ENCODE measurements at regions not wholly inside any gene's neighbourhood (a gene's known extent, or its start where the extent isn't known, plus 50 kb on each side); places are given as distances from the start of the nearest gene placed in this dataset.

GRCh38 chr7:97565665-97566064 is 166.2 kb upstream of the TAC1 start:
- H3K9me3 ChIP-seq (ENCODE audit: control insufficient read depth, insufficient read depth, low read length) = no peaks in the 10 kb centered on the region
- Mint-ChIP-seq H3K36me3 (no peaks in the 10 kb centered on the region), H3K27me3 (ENCODE audit: low read depth in 2 of 2) (no peaks in the 10 kb centered on the region), H3K27ac (no peak overlapping the region), H3K9me3 (peaks cover 0 to 15% of the 10 kb centered on the region in 2 donors), H3K4me3 (no peak overlapping the region), H3K4me1 (no peaks in the 10 kb centered on the region)
- H3K27me3 ChIP-seq (ENCODE audit: control insufficient read depth, insufficient read depth, low read length) = no peaks in the 10 kb centered on the region
- DNase-seq (no peak), ATAC-seq (no peak)
- no peaks in the 10 kb centered on the region for H3K4me1 ChIP-seq (ENCODE audit: control insufficient read depth, insufficient read depth, low read length)
- no peak overlapping the region for H3K4me3 ChIP-seq (ENCODE audit: low read length)
- 96% methylated on average over 4 of the region's 4 CpGs for WGBS (ENCODE audit: insufficient coverage)
- H3K36me3 ChIP-seq (ENCODE audit: control insufficient read depth, insufficient read depth, low read length) = no peaks in the 10 kb centered on the region
- no peak overlapping the region for H3K27ac ChIP-seq (ENCODE audit: low read length)
- TF ChIP-seq CTCF (IDR thresholded peaks at IDR 0.05) = no peak
- intact Hi-C loops (cut with micrococcal nuclease) = no loop called here

- intact Hi-C loops (cut with micrococcal nuclease) = no loop called here
- Mint-ChIP-seq H3K36me3 (no peaks in the 10 kb centered on the region), H3K4me3 (no peak overlapping the region), H3K9me3 (peaks cover 3 to 9% of the 10 kb centered on the region in 2 donors), H3K27ac (no peak overlapping the region), H3K4me1 (no peaks in the 10 kb centered on the region), H3K27me3 (ENCODE audit: low read depth in 2 of 2) (no peaks in the 10 kb centered on the region)
- ATAC-seq = no peak
- H3K4me1 ChIP-seq (ENCODE audit: control insufficient read depth, insufficient read depth, low read length) = no peaks in the 10 kb centered on the region
- 91% methylated on average over 2 of the region's 2 CpGs for WGBS (ENCODE audit: insufficient coverage)
- H3K4me3 ChIP-seq (ENCODE audit: low read length) = no peak overlapping the region
- DNase-seq = no peak
- no peaks in the 10 kb centered on the region for H3K9me3 ChIP-seq (ENCODE audit: control insufficient read depth, insufficient read depth, low read length)
- no peak for TF ChIP-seq CTCF (IDR thresholded peaks at IDR 0.05)
- no peaks in the 10 kb centered on the region for H3K27me3 ChIP-seq (ENCODE audit: control insufficient read depth, insufficient read depth, low read length)
- no peaks in the 10 kb centered on the region for H3K36me3 ChIP-seq (ENCODE audit: control insufficient read depth, insufficient read depth, low read length)
- H3K27ac ChIP-seq (ENCODE audit: low read length) = no peak overlapping the region
These were observed 158.8 kb upstream of the TAC1 start for GRCh38 chr7:97573065-97573464.

- Histone ChIP-seq H3K36me3 (ENCODE audit: control insufficient read depth, insufficient read depth, low read length) (no peaks in the 10 kb centered on the region), H3K27ac (ENCODE audit: low read length) (no peak overlapping the region), H3K9me3 (ENCODE audit: control insufficient read depth, insufficient read depth, low read length) (peaks cover 9% of the 10 kb centered on the region), H3K4me3 (ENCODE audit: low read length) (no peak overlapping the region), H3K27me3 (ENCODE audit: control insufficient read depth, insufficient read depth, low read length) (no peaks in the 10 kb centered on the region), H3K4me1 (ENCODE audit: control insufficient read depth, insufficient read depth, low read length) (no peaks in the 10 kb centered on the region)
- DNase-seq (no peak), ATAC-seq (no peak)
- intact Hi-C loops (cut with micrococcal nuclease) = no loop called here
- no peak overlapping the region for H3K4me3 Mint-ChIP-seq
- H3K4me1 Mint-ChIP-seq = no peaks in the 10 kb centered on the region
- no peak for TF ChIP-seq CTCF (IDR thresholded peaks at IDR 0.05)
- H3K27me3 Mint-ChIP-seq (ENCODE audit: low read depth in 2 of 2) = no peaks in the 10 kb centered on the region
- H3K9me3 Mint-ChIP-seq = peaks cover 2 to 3% of the 10 kb centered on the region in 2 donors
- H3K27ac Mint-ChIP-seq = no peak overlapping the region
- H3K36me3 Mint-ChIP-seq = no peaks in the 10 kb centered on the region
These were observed 155.8 kb upstream of the TAC1 start for GRCh38 chr7:97576043-97576442.

- Histone ChIP-seq H3K4me3 (ENCODE audit: low read length) (no peak overlapping the region), H3K36me3 (ENCODE audit: control insufficient read depth, insufficient read depth, low read length) (no peaks in the 10 kb centered on the region), H3K4me1 (ENCODE audit: control insufficient read depth, insufficient read depth, low read length) (no peaks in the 10 kb centered on the region), H3K27me3 (ENCODE audit: control insufficient read depth, insufficient read depth, low read length) (no peaks in the 10 kb centered on the region), H3K27ac (ENCODE audit: low read length) (no peak overlapping the region), H3K9me3 (ENCODE audit: control insufficient read depth, insufficient read depth, low read length) (peaks cover 9% of the 10 kb centered on the region)
- 81% methylated on average over 3 of the region's 5 CpGs for WGBS (ENCODE audit: insufficient coverage)
- no peak for TF ChIP-seq CTCF (IDR thresholded peaks at IDR 0.05)
- H3K36me3 Mint-ChIP-seq = no peaks in the 10 kb centered on the region
- H3K9me3 Mint-ChIP-seq = peaks cover 6 to 11% of the 10 kb centered on the region in 2 donors
- no peaks in the 10 kb centered on the region for H3K27me3 Mint-ChIP-seq (ENCODE audit: low read depth in 2 of 2)
- ATAC-seq (no peak), DNase-seq (no peak)
- H3K4me1 Mint-ChIP-seq = no peaks in the 10 kb centered on the region
- H3K27ac Mint-ChIP-seq = no peak overlapping the region
- intact Hi-C loops (cut with micrococcal nuclease) = no loop called here
- H3K4me3 Mint-ChIP-seq = no peak overlapping the region
These were observed 153.7 kb upstream of the TAC1 start for GRCh38 chr7:97578225-97578624.
